Suprapubic skin (tissue), 4 donors: ENCODE measurements at regions not wholly inside any gene's neighbourhood (a gene's known extent, or its start where the extent isn't known, plus 50 kb on each side); places are given as distances from the start of the nearest gene placed in this dataset.
A peak's percentile ranks its signal among the peaks of the same experiment; 100 is the strongest.

Experiments used
- DNase-seq, 2 donors: peaks; one replicate each; pipeline ENCODE4 v3.0.0-alpha.2; 2019; ENCODE audit warnings: low spot score in 2 of 2
- H3K27ac ChIP-seq: fragments of 200-600 bp; sonication (generic); one replicate; pipeline ENCODE4 v1.5.1; 2019
- H3K27me3 ChIP-seq: fragments of 200-600 bp; sonication (generic); one replicate; pipeline ENCODE4 v1.5.1; 2019
- H3K36me3 ChIP-seq: fragments of 200-600 bp; sonication (generic); one replicate; pipeline ENCODE4 v1.5.1; 2019
- H3K4me1 ChIP-seq: fragments of 200-600 bp; sonication (generic); one replicate; pipeline ENCODE4 v1.5.1; 2019
- H3K4me3 ChIP-seq: fragments of 200-600 bp; sonication (generic); one replicate; pipeline ENCODE4 v1.5.1; 2019; ENCODE audit warnings: mild to moderate bottlenecking
- H3K9me3 ChIP-seq: fragments of 200-600 bp; sonication (generic); one replicate; pipeline ENCODE4 v1.5.1; 2019
- EP300 ChIP-seq: sonication (generic); formaldehyde crosslinking; IDR thresholded peaks from one replicate; pipeline ENCODE4 v1.6.1; 2017; ENCODE audit warnings: antibody characterized with exemption
- POLR2A ChIP-seq, 2 donors: fragments of 450-650 bp; IDR thresholded peaks; one replicate each; pipeline ENCODE4 v1.6.1; 2017; ENCODE audit warnings: antibody characterized with exemption in 2 of 2, mild to moderate bottlenecking in 2 of 2, moderate library complexity in 2 of 2
- POLR2AphosphoS5 ChIP-seq, 3 donors: sonication (generic); formaldehyde crosslinking; IDR thresholded peaks; one replicate each; pipeline ENCODE4 v1.6.1; 2017; ENCODE audit warnings: antibody characterized with exemption in 3 of 3
- WGBS: methylation state at CpG from one replicate; pipeline ENCODE4 v1.1.5; 2018; 5-methylcytosine and 5-hydroxymethylcytosine counted together
- TF ChIP-seq, protein P1 (sequence below), 2 donors: fragments of 200-600 bp in 1 of 2; fragments of 450-650 bp in 1 of 2; sonication (generic) in 1 of 2; IDR thresholded peaks; one replicate each; pipeline ENCODE4 v1.5.1; 2016 to 2019; ENCODE audit warnings: antibody characterized with exemption in 2 of 2, mild to moderate bottlenecking in 1 of 2, moderate library complexity in 1 of 2

DNA sequence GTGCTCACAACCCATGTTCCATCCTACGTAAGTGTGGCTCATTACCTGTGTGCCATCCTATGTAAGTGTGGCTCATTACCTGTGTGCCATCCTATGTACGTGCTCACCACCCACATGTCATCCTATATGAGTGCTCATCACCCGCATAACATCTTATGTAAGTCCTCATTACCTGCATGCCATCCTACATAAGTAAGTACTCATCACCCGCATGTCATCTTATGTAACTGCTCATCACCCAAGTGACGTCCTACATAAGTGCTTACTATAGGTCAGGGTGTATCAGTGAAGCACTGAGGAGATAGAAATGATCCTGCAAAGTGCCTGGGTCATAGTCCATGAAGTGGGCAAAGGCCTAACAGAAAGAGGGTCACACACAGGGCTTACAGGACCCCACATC is 93.1 kb downstream of the AXIN2 start:
- 98% methylated on average over 5 of the region's 5 CpGs for WGBS
- TF ChIP-seq EP300, result no peak
- TF ChIP-seq, protein P1, sequence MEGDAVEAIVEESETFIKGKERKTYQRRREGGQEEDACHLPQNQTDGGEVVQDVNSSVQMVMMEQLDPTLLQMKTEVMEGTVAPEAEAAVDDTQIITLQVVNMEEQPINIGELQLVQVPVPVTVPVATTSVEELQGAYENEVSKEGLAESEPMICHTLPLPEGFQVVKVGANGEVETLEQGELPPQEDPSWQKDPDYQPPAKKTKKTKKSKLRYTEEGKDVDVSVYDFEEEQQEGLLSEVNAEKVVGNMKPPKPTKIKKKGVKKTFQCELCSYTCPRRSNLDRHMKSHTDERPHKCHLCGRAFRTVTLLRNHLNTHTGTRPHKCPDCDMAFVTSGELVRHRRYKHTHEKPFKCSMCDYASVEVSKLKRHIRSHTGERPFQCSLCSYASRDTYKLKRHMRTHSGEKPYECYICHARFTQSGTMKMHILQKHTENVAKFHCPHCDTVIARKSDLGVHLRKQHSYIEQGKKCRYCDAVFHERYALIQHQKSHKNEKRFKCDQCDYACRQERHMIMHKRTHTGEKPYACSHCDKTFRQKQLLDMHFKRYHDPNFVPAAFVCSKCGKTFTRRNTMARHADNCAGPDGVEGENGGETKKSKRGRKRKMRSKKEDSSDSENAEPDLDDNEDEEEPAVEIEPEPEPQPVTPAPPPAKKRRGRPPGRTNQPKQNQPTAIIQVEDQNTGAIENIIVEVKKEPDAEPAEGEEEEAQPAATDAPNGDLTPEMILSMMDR (IDR thresholded peaks at IDR 0.05), result no peak
- TF ChIP-seq POLR2AphosphoS5 (IDR thresholded peaks at IDR 0.05), result no peak
- no peak for TF ChIP-seq POLR2A (IDR thresholded peaks at IDR 0.05)

GRCh38 chr17:65467156-65467555 is 94.3 kb downstream of the AXIN2 start:
- TF ChIP-seq, protein P1 (IDR thresholded peaks at IDR 0.05), result no peak
- TF ChIP-seq POLR2AphosphoS5 (IDR thresholded peaks at IDR 0.05), result no peak
- TF ChIP-seq EP300, result no peak
- no peak for TF ChIP-seq POLR2A (IDR thresholded peaks at IDR 0.05)
- DNase-seq, result no peak
- Histone ChIP-seq H3K27me3 (peaks cover 6% of the 10 kb centered on the region), H3K27ac (no peak overlapping the region), H3K4me1 (no peaks in the 10 kb centered on the region), H3K9me3 (no peaks in the 10 kb centered on the region), H3K4me3 (no peak overlapping the region), H3K36me3 (no peaks in the 10 kb centered on the region)
- 95% methylated on average over 5 of the region's 5 CpGs for WGBS

More for the DNA sequence above, 93.1 kb downstream of the AXIN2 start:
- Histone ChIP-seq H3K27me3 (peaks cover 6% of the 10 kb centered on the region), H3K4me3 (no peak overlapping the region), H3K36me3 (no peaks in the 10 kb centered on the region), H3K27ac (no peak overlapping the region), H3K9me3 (no peaks in the 10 kb centered on the region), H3K4me1 (peaks cover 3% of the 10 kb centered on the region)
- DNase-seq, result no peak

DNA sequence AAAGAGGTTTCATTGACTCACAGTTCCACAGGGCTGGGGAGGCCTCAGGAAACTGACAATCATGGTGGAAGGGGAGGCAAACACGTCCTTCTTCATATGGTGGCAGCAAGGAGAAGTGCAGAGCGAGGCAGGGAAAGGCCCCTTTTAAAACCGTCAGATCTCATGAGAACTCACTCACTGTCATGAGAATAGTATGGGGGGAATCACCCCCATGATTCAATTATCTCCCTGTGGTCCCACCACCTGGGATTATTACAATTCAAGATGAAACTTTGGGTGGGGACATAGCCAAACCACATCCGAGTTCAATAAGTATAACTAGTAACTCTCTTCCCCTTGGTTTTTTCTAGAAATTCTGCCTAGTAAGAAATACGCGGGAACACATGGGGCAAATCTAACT is 94.9 kb downstream of the AXIN2 start:
- WGBS, result 93% methylated on average over 6 of the region's 6 CpGs
- Histone ChIP-seq H3K27ac (no peak overlapping the region), H3K9me3 (no peaks in the 10 kb centered on the region), H3K36me3 (no peaks in the 10 kb centered on the region), H3K4me3 (no peak overlapping the region), H3K4me1 (no peaks in the 10 kb centered on the region), H3K27me3 (peaks cover 6% of the 10 kb centered on the region)
- TF ChIP-seq EP300 (no peak), POLR2AphosphoS5 (IDR thresholded peaks at IDR 0.05) (no peak), POLR2A (IDR thresholded peaks at IDR 0.05) (no peak)
- TF ChIP-seq, protein P1 (IDR thresholded peaks at IDR 0.05), result no peak
- DNase-seq, result no peak

- H3K4me1 ChIP-seq, result no peaks in the 10 kb centered on the region
- no peaks in the 10 kb centered on the region for H3K36me3 ChIP-seq
- no peak overlapping the region for H3K4me3 ChIP-seq
- H3K27me3 ChIP-seq, result peaks cover 10% of the 10 kb centered on the region
- no peak for DNase-seq
- 65% methylated on average over 9 of the region's 9 CpGs for WGBS
- no peaks in the 10 kb centered on the region for H3K9me3 ChIP-seq
- TF ChIP-seq POLR2AphosphoS5 (IDR thresholded peaks at IDR 0.05) (peak in 2 of 3 donors; percentile 11 to 81), EP300 (peak; percentile 95), POLR2A (IDR thresholded peaks at IDR 0.05) (no peak)
- TF ChIP-seq, protein P1 (IDR thresholded peaks at IDR 0.05), result no peak
- no peak overlapping the region for H3K27ac ChIP-seq
Measured at GRCh38 chr17:65463242-65463641, 98.2 kb downstream of the AXIN2 start.

DNA sequence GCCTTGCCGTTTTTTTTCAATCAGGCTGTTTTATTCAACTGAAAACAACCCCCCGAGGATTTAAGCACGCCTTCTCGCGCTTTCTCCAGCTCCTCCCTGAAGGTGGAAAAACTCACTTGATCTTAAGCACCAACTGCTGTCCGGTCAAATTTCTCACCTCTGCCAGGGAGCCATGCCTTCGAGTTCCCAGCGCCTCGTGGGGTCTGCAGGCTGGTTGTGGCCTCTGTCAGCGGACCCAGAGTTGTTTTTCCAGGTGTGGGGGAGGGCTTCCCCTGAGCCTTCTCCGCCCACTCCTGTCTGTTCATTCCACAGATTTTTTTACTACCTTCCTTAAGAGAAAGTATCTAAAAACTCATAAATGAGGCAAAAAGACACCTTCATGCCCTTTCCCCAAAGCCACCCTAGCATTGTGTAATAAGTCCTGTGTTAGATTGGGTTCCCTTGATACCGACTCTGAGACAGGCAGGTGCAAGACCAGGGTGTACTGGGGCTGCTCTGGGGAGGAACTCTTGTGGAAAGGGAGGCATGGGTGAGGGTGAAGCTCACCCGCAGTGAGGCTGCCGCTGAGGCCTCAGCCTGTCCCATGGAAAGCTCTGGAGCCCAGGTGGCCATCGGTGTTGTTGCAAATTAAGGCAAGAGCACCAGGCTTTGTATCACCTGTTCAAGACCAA is 101.6 kb downstream of the AXIN2 start:
- no peak for DNase-seq
- H3K4me1 ChIP-seq, result peaks cover 7% of the 10 kb centered on the region
- WGBS, result 50% methylated on average over 15 of the region's 15 CpGs
- H3K27me3 ChIP-seq, result peaks cover 10% of the 10 kb centered on the region
- no peak overlapping the region for H3K27ac ChIP-seq
- no peak overlapping the region for H3K4me3 ChIP-seq
- H3K36me3 ChIP-seq, result no peaks in the 10 kb centered on the region
- H3K9me3 ChIP-seq, result no peaks in the 10 kb centered on the region
- TF ChIP-seq POLR2AphosphoS5 (IDR thresholded peaks at IDR 0.05), result no peak
- TF ChIP-seq, protein P1 (IDR thresholded peaks at IDR 0.05), result no peak
- TF ChIP-seq EP300, result no peak
- no peak for TF ChIP-seq POLR2A (IDR thresholded peaks at IDR 0.05)
